Upper lobe of left lung (tissue), 6 donors: ENCODE measurements at regions not wholly inside any gene's neighbourhood (a gene's known extent, or its start where the extent isn't known, plus 50 kb on each side); places are given as distances from the start of the nearest gene placed in this dataset.

ENCODE experiments used
- ATAC-seq, 2 donors: fragments of 200-7000 bp; cut with Tn5 transposase; one replicate each; pipeline ENCODE4 v1.9.1; 2022; ENCODE audit warnings: mild to moderate bottlenecking in 2 of 2, moderate library complexity in 2 of 2; ENCODE audit not compliant: low FRiP score in 2 of 2
- DNase-seq, 2 donors: peaks; one replicate each; pipeline ENCODE4 v3.0.0-alpha.2; 2019 to 2020
- H3K27ac ChIP-seq, 4 donors: fragments of 200-600 bp; sonication (generic); one replicate each; pipeline ENCODE4 v1.5.1; 2016 to 2019
- H3K27me3 ChIP-seq, 4 donors: fragments of 200-600 bp; sonication (generic); one replicate each; pipeline ENCODE4 v1.5.1; 2017 to 2019
- H3K36me3 ChIP-seq, 4 donors: fragments of 200-600 bp; sonication (generic); one replicate each; pipeline ENCODE4 v1.5.1; 2016 to 2019
- H3K4me1 ChIP-seq, 4 donors: fragments of 200-600 bp; sonication (generic); one replicate each; pipeline ENCODE4 v1.5.1; 2018 to 2019
- H3K4me3 ChIP-seq, 4 donors: fragments of 200-600 bp; sonication (generic); one replicate each; pipeline ENCODE4 v1.5.1; 2017 to 2019; ENCODE audit warnings: mild to moderate bottlenecking in 2 of 4, moderate library complexity in 1 of 4
- H3K9me3 ChIP-seq, 4 donors: fragments of 200-600 bp; sonication (generic); one replicate each; pipeline ENCODE4 v1.5.1; 2018 to 2019
- EP300 ChIP-seq, 4 donors: sonication (generic); formaldehyde crosslinking; IDR thresholded peaks; one replicate each; pipeline ENCODE4 v1.5.1; 2017; ENCODE audit warnings: antibody characterized with exemption in 4 of 4, control low read depth in 2 of 4
- POLR2A ChIP-seq, 4 donors: fragments of 450-650 bp; IDR thresholded peaks; one replicate each; pipeline ENCODE4 v1.5.1; 2016 to 2017; ENCODE audit warnings: antibody characterized with exemption in 4 of 4, mild to moderate bottlenecking in 2 of 4
- POLR2AphosphoS5 ChIP-seq, 2 donors: sonication (generic); formaldehyde crosslinking; IDR thresholded peaks; one replicate each; pipeline ENCODE4 v1.5.1; 2017; ENCODE audit warnings: antibody characterized with exemption in 2 of 2
- WGBS, 2 donors: methylation state at CpG; one replicate each; pipeline ENCODE4 v1.1.5; 2017 to 2018; 5-methylcytosine and 5-hydroxymethylcytosine counted together
- TF ChIP-seq, protein P1 (sequence below), 6 experiments: fragments of 450-650 bp in 4 of 6; fragments of 200-600 bp in 2 of 6; sonication (generic) in 2 of 6; IDR thresholded peaks; one replicate each; pipeline ENCODE4 v1.5.1; 2016 to 2019; ENCODE audit warnings: antibody characterized with exemption in 6 of 6
- donor health status: DM: no; HTN: no; CAD: no; lungs with moderate emphysema.
- donor health status: DM: no; HTN: yes; CAD: no; lungs with severe emphysema.

GRCh38 chr5:168132241-168132641, 159.2 kb upstream of the WWC1 start:
- ATAC-seq (no peak), DNase-seq (no peak)
- no peak overlapping the region for H3K27ac ChIP-seq
- no peaks in the 10 kb centered on the region for H3K36me3 ChIP-seq
- H3K27me3 ChIP-seq: no peaks in the 10 kb centered on the region
- peaks cover 0 to 5% (median 0%) of the 10 kb centered on the region in 4 donors for H3K4me1 ChIP-seq
- H3K9me3 ChIP-seq: no peaks in the 10 kb centered on the region
- TF ChIP-seq EP300 (IDR thresholded peaks at IDR 0.05) (no peak), POLR2AphosphoS5 (IDR thresholded peaks at IDR 0.05) (no peak), POLR2A (IDR thresholded peaks at IDR 0.05) (no peak)
- TF ChIP-seq, protein P1, sequence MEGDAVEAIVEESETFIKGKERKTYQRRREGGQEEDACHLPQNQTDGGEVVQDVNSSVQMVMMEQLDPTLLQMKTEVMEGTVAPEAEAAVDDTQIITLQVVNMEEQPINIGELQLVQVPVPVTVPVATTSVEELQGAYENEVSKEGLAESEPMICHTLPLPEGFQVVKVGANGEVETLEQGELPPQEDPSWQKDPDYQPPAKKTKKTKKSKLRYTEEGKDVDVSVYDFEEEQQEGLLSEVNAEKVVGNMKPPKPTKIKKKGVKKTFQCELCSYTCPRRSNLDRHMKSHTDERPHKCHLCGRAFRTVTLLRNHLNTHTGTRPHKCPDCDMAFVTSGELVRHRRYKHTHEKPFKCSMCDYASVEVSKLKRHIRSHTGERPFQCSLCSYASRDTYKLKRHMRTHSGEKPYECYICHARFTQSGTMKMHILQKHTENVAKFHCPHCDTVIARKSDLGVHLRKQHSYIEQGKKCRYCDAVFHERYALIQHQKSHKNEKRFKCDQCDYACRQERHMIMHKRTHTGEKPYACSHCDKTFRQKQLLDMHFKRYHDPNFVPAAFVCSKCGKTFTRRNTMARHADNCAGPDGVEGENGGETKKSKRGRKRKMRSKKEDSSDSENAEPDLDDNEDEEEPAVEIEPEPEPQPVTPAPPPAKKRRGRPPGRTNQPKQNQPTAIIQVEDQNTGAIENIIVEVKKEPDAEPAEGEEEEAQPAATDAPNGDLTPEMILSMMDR (IDR thresholded peaks at IDR 0.05): no peak
- H3K4me3 ChIP-seq: no peak overlapping the region
- WGBS, 2 donors: 82 to 86% methylated on average over 3 of the region's 3 CpGs

- Histone ChIP-seq H3K4me3 (no peak overlapping the region), H3K36me3 (no peaks in the 10 kb centered on the region), H3K9me3 (no peaks in the 10 kb centered on the region), H3K27me3 (no peaks in the 10 kb centered on the region), H3K27ac (no peak overlapping the region), H3K4me1 (peaks cover 0 to 4% (median 0%) of the 10 kb centered on the region in 4 donors)
- ATAC-seq (no peak), DNase-seq (no peak)
- 76 to 87% methylated on average over 6 of the region's 6 CpGs for WGBS, 2 donors
- no peak for TF ChIP-seq EP300 (IDR thresholded peaks at IDR 0.05)
- no peak for TF ChIP-seq POLR2A (IDR thresholded peaks at IDR 0.05)
- TF ChIP-seq, protein P1 (IDR thresholded peaks at IDR 0.05): no peak
- TF ChIP-seq POLR2AphosphoS5 (IDR thresholded peaks at IDR 0.05): no peak
Observed at GRCh38 chr5:168135897-168136296, 155.5 kb upstream of the WWC1 start.

DNA sequence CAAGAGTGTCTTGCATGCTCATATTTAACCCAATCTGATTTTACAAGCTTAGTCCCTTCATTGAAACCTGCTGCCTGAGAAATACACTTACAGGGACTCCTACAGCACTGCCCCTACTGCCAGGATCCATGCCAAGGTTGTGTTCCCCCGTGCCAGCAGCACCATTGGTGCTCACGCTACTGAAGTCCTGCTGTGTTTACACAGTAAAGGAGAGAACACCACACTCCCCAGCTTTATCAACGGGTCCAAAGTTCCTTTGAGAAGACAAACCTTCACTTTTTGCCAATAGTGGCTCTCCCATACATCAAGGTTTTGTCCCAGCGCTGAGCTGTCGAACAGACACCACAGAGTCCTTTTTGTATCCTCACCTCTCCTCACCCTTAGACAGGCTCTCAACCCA, 155.1 kb upstream of the WWC1 start:
- TF ChIP-seq, protein P1 (IDR thresholded peaks at IDR 0.05): no peak
- WGBS, 2 donors: 56 to 76% methylated on average over 5 of the region's 5 CpGs
- H3K27ac ChIP-seq: no peak overlapping the region
- H3K4me3 ChIP-seq: no peak overlapping the region
- no peaks in the 10 kb centered on the region for H3K36me3 ChIP-seq
- peaks cover 0 to 4% (median 0%) of the 10 kb centered on the region in 4 donors for H3K4me1 ChIP-seq
- ATAC-seq: no peak
- H3K9me3 ChIP-seq: no peaks in the 10 kb centered on the region
- no peaks in the 10 kb centered on the region for H3K27me3 ChIP-seq
- DNase-seq: no peak

DNA sequence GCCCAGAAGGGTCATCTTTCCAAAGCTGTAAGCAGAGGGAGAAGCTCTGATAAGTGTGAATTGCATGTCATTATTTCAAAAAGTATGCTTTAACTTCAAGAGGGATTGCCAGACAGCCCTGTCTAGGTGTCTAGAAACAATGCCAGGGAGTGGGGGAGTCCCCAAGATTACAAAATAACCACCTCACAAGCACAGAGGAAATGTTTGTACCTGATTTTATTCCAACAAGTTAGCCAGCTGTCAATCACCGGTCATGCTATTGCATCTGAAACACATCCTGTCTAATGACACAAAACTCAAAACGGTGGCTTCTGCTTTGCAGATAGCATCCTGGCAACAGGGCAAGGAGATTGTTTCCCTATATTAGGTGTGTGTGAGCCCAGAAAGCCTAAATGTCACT, 154.2 kb upstream of the WWC1 start:
- Histone ChIP-seq H3K4me1 (peaks cover 0 to 4% (median 0%) of the 10 kb centered on the region in 4 donors), H3K27ac (no peak overlapping the region), H3K27me3 (no peaks in the 10 kb centered on the region), H3K4me3 (no peak overlapping the region), H3K9me3 (no peaks in the 10 kb centered on the region), H3K36me3 (no peaks in the 10 kb centered on the region)
- ATAC-seq (no peak), DNase-seq (no peak)
- TF ChIP-seq, protein P1 (IDR thresholded peaks at IDR 0.05): no peak
- TF ChIP-seq EP300 (IDR thresholded peaks at IDR 0.05) (no peak), POLR2A (IDR thresholded peaks at IDR 0.05) (no peak), POLR2AphosphoS5 (IDR thresholded peaks at IDR 0.05) (no peak)
- 56 to 59% methylated on average over 2 of the region's 2 CpGs for WGBS, 2 donors

DNA sequence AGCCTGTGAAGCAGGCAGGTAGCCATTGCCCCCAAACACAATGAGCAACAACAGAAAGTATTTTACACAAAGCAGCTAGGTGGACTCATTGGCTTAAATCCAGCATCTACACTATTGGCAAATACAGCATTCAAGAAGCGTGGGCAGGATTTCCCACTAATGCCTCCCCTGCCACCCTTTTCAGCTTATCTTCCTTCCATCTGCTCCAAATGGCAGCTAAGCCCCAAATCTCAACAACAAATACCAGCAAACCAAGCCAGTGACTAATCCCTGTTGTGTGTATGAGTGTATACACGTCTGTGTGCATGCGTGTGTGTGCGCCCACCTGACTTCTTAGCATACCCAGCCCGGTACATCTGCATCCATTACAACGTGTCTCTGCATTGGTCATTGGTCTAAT, 151.2 kb upstream of the WWC1 start:
- Histone ChIP-seq H3K27me3 (no peaks in the 10 kb centered on the region), H3K9me3 (no peaks in the 10 kb centered on the region), H3K4me1 (peaks cover 0 to 4% (median 0%) of the 10 kb centered on the region in 4 donors), H3K27ac (no peak overlapping the region), H3K36me3 (no peaks in the 10 kb centered on the region), H3K4me3 (no peak overlapping the region)
- TF ChIP-seq, protein P1 (IDR thresholded peaks at IDR 0.05): no peak
- TF ChIP-seq EP300 (IDR thresholded peaks at IDR 0.05): no peak
- TF ChIP-seq POLR2A (IDR thresholded peaks at IDR 0.05): no peak
- TF ChIP-seq POLR2AphosphoS5 (IDR thresholded peaks at IDR 0.05): no peak
- 91 to 94% methylated on average over 6 of the region's 6 CpGs for WGBS, 2 donors
- ATAC-seq (no peak), DNase-seq (no peak)
